Tibial nerve (tissue), 4 donors: ENCODE measurements at regions not wholly inside any gene's neighbourhood (a gene's known extent, or its start where the extent isn't known, plus 50 kb on each side); places are given as distances from the start of the nearest gene placed in this dataset.

Source experiments
- DNase-seq, 2 donors: peaks; one replicate each; pipeline ENCODE4 v3.0.0-alpha.2; 2019; ENCODE audit warnings: low spot score in 2 of 2
- H3K27ac ChIP-seq, 4 donors: fragments of 200-600 bp; sonication (generic) in 3 of 4; one replicate each; pipeline ENCODE4 v1.5.1; 2017 to 2019; ENCODE audit warnings: mild to moderate bottlenecking in 1 of 4
- H3K27me3 ChIP-seq, 2 donors: fragments of 200-600 bp; sonication (generic) in 1 of 2; one replicate each; pipeline versions ENCODE4 v1.5.1 to v1.6.0; 2017 to 2019
- H3K36me3 ChIP-seq, 3 donors: fragments of 200-600 bp; sonication (generic); one replicate each; pipeline ENCODE4 v1.5.1; 2018 to 2019
- H3K4me1 ChIP-seq, 4 donors: fragments of 200-600 bp; sonication (generic) in 3 of 4; one replicate each; pipeline ENCODE4 v1.5.1; 2017 to 2019
- H3K4me3 ChIP-seq, 4 donors: fragments of 200-600 bp; sonication (generic) in 3 of 4; one replicate each; pipeline ENCODE4 v1.5.1; 2017 to 2019; ENCODE audit warnings: mild to moderate bottlenecking in 1 of 4, moderate library complexity in 1 of 4
- H3K9me3 ChIP-seq, 4 donors: fragments of 200-600 bp; sonication (generic) in 3 of 4; one replicate each; pipeline ENCODE4 v1.5.1; 2017 to 2019
- CTCF ChIP-seq, 5 experiments: fragments of 200-600 bp in 3 of 5; fragments of 450-650 bp in 2 of 5; sonication (generic) in 3 of 5; IDR thresholded peaks; one replicate each; pipeline ENCODE4 v1.5.1; 2016 to 2019; ENCODE audit warnings: antibody characterized with exemption in 5 of 5, mild to moderate bottlenecking in 3 of 5, moderate library complexity in 2 of 5
- EP300 ChIP-seq, 2 donors: sonication (generic); formaldehyde crosslinking; IDR thresholded peaks; one replicate each; pipeline ENCODE4 v1.6.1; 2017; ENCODE audit warnings: antibody characterized with exemption in 2 of 2, mild to moderate bottlenecking in 1 of 2
- POLR2A ChIP-seq, 2 donors: fragments of 450-650 bp; IDR thresholded peaks; one replicate each; pipeline ENCODE4 v1.6.1; 2017; ENCODE audit warnings: antibody characterized with exemption in 2 of 2, mild to moderate bottlenecking in 2 of 2, moderate library complexity in 2 of 2
- WGBS, 2 donors: methylation state at CpG; one replicate each; pipeline ENCODE4 v1.1.5; 2018; 5-methylcytosine and 5-hydroxymethylcytosine counted together

- Histone ChIP-seq H3K27me3 (no peaks in the 10 kb centered on the region), H3K9me3 (no peaks in the 10 kb centered on the region), H3K4me3 (no peak overlapping the region), H3K4me1 (peaks cover 0 to 73% (median 38%) of the 10 kb centered on the region in 4 donors), H3K27ac (peak overlapping the region in 1 of 4 donors; percentile 50), H3K36me3 (no peaks in the 10 kb centered on the region)
- no peak for DNase-seq
- 45 to 46% methylated on average over 3 of the region's 3 CpGs for WGBS, 2 donors
- TF ChIP-seq EP300 (IDR thresholded peaks at IDR 0.05), result no peak
- TF ChIP-seq CTCF (IDR thresholded peaks at IDR 0.05), result no peak
- no peak for TF ChIP-seq POLR2A (IDR thresholded peaks at IDR 0.05)
These were observed 129.7 kb upstream of the MGAT5 start for GRCh38 chr2:134124047-134124753.

- no peak overlapping the region for H3K4me3 ChIP-seq
- no peak for TF ChIP-seq EP300 (IDR thresholded peaks at IDR 0.05)
- no peak for TF ChIP-seq CTCF (IDR thresholded peaks at IDR 0.05)
- TF ChIP-seq POLR2A (IDR thresholded peaks at IDR 0.05), result no peak
These were observed 126.4 kb upstream of the MGAT5 start for GRCh38 chr2:134127496-134127895.

GRCh38 chr2:134128746-134129145 is 125.1 kb upstream of the MGAT5 start:
- 72 to 79% methylated on average over 6 of the region's 6 CpGs for WGBS, 2 donors
- TF ChIP-seq CTCF (IDR thresholded peaks at IDR 0.05) (no peak), EP300 (IDR thresholded peaks at IDR 0.05) (no peak), POLR2A (IDR thresholded peaks at IDR 0.05) (no peak)
- Histone ChIP-seq H3K27me3 (no peaks in the 10 kb centered on the region), H3K36me3 (no peaks in the 10 kb centered on the region), H3K4me1 (peaks cover 0 to 50% (median 23%) of the 10 kb centered on the region in 4 donors), H3K27ac (no peak overlapping the region), H3K9me3 (no peaks in the 10 kb centered on the region), H3K4me3 (no peak overlapping the region)
- no peak for DNase-seq

More at GRCh38 chr2:134127496-134127895, 126.4 kb upstream of the MGAT5 start:
- 73 to 75% methylated on average over 7 of the region's 7 CpGs for WGBS, 2 donors
- no peaks in the 10 kb centered on the region for H3K36me3 ChIP-seq
- DNase-seq, result no peak
- H3K27ac ChIP-seq, result no peak overlapping the region
- no peaks in the 10 kb centered on the region for H3K27me3 ChIP-seq
- no peaks in the 10 kb centered on the region for H3K9me3 ChIP-seq
- peaks cover 0 to 57% (median 27%) of the 10 kb centered on the region in 4 donors for H3K4me1 ChIP-seq

- no peaks in the 10 kb centered on the region for H3K9me3 ChIP-seq
- no peaks in the 10 kb centered on the region for H3K27me3 ChIP-seq
- DNase-seq, result no peak
- TF ChIP-seq CTCF (IDR thresholded peaks at IDR 0.05), result no peak
- no peak for TF ChIP-seq EP300 (IDR thresholded peaks at IDR 0.05)
- no peak for TF ChIP-seq POLR2A (IDR thresholded peaks at IDR 0.05)
- WGBS, 2 donors, result 96 to 98% methylated on average over 38 to 41 of the region's 42 CpGs
- peaks cover 0 to 40% (median 17%) of the 10 kb centered on the region in 4 donors for H3K4me1 ChIP-seq
- no peak overlapping the region for H3K27ac ChIP-seq
- no peak overlapping the region for H3K4me3 ChIP-seq
- no peaks in the 10 kb centered on the region for H3K36me3 ChIP-seq
These were observed 123.9 kb upstream of the MGAT5 start for GRCh38 chr2:134129900-134130537.
